ENCODE measurements at regions not wholly inside any gene's neighbourhood (a gene's known extent, or its start where the extent isn't known, plus 50 kb on each side); places are given as distances from the start of the nearest gene placed in this dataset.
"Not testable (repeated sequence)": the region's sequence is repeated elsewhere in the genome, so short reads cannot be mapped to it uniquely, and the experiment has no call there.

GRCh38 chr13:86253497-86253896 lies 454.3 kb upstream of the SLITRK6 start:
- DNase-seq (ENCODE audit: low spot score); in situ Hi-C loops (cut with MboI; ENCODE audit: low pct_unique_long_range_greater_than_20kb, low sequenced_read_pairs, unreplicated experiment): not testable (repeated sequence)

GRCh38 chr13:86255820-86256219 lies 456.6 kb upstream of the SLITRK6 start:
- DNase-seq (ENCODE audit: low spot score); in situ Hi-C loops (cut with MboI; ENCODE audit: low pct_unique_long_range_greater_than_20kb, low sequenced_read_pairs, unreplicated experiment): not testable (repeated sequence)

DNA sequence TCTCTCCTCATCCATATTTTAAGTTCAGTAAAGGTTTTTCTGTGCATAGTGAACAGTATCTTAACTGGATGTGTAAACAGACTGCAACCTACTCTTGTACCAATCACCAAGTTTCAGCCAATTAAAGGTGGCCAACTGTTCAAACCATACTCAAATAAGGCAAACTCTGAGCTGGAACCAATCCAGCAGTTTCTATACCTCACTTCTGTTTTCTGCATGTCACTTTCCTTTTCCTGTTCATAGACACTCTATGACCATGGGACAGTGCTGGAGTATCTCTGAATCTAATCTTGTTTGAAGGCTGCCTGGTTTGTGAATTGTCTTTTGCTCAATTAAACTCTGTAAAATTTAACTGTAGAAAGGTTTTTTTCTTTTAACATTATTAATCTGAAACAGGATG lies 470.3 kb upstream of the SLITRK6 start:
- DNase-seq (ENCODE audit: low spot score): no peak
- TF ChIP-seq, protein P1, sequence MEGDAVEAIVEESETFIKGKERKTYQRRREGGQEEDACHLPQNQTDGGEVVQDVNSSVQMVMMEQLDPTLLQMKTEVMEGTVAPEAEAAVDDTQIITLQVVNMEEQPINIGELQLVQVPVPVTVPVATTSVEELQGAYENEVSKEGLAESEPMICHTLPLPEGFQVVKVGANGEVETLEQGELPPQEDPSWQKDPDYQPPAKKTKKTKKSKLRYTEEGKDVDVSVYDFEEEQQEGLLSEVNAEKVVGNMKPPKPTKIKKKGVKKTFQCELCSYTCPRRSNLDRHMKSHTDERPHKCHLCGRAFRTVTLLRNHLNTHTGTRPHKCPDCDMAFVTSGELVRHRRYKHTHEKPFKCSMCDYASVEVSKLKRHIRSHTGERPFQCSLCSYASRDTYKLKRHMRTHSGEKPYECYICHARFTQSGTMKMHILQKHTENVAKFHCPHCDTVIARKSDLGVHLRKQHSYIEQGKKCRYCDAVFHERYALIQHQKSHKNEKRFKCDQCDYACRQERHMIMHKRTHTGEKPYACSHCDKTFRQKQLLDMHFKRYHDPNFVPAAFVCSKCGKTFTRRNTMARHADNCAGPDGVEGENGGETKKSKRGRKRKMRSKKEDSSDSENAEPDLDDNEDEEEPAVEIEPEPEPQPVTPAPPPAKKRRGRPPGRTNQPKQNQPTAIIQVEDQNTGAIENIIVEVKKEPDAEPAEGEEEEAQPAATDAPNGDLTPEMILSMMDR (IDR thresholded peaks at IDR 0.05; ENCODE audit: extremely low read depth, insufficient read depth, missing control alignments): no peak
- in situ Hi-C loops (cut with MboI; ENCODE audit: low pct_unique_long_range_greater_than_20kb, low sequenced_read_pairs, unreplicated experiment): no loop called here

DNA sequence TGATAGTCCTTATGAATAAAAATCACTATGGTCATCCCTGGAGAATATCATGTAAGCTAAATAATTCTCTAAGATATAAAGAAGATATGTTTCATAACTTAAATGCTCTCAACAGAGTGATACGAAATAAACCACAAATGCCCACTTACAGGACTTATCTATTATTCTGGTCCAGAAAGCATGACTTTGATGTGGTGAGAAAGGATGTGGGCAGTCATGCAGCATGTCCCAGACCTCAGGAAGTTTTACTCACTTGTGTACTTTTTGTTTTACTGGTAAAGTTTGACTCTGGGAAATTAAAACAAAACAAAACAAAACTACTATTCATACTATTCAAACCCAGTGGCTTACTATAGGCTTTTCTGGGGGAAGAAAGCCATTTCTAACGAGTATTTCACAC lies 483.2 kb upstream of the SLITRK6 start:
- TF ChIP-seq, protein P1 (IDR thresholded peaks at IDR 0.05; ENCODE audit: extremely low read depth, insufficient read depth, missing control alignments): no peak
- in situ Hi-C loops (cut with MboI; ENCODE audit: low pct_unique_long_range_greater_than_20kb, low sequenced_read_pairs, unreplicated experiment): no loop called here
- DNase-seq (ENCODE audit: low spot score): peak; percentile 2

DNA sequence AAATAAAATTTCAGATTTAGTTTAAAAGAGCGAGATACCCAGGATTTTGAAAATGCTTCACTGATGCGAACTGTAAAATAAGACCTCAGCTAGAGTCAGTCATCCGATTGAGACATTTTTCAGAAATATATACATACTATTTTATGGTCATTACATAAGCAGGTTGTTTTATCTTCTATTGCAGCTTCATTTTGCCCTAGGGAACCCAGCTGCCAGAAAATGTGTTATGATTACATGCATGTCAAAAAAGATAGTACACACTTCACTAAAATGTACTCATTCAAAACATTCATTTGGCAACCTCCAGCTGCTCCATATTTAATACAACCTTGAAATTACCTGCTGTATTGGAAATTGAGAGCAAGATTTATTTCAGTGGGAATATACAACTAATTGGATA lies 483.8 kb upstream of the SLITRK6 start:
- in situ Hi-C loops (cut with MboI; ENCODE audit: low pct_unique_long_range_greater_than_20kb, low sequenced_read_pairs, unreplicated experiment): no loop called here
- TF ChIP-seq, protein P1 (IDR thresholded peaks at IDR 0.05; ENCODE audit: extremely low read depth, insufficient read depth, missing control alignments): no peak
- no peak for DNase-seq (ENCODE audit: low spot score)

- TF ChIP-seq, protein P1 (IDR thresholded peaks at IDR 0.05; ENCODE audit: extremely low read depth, insufficient read depth, missing control alignments): no peak
- DNase-seq (ENCODE audit: low spot score): no peak
- in situ Hi-C loops (cut with MboI; ENCODE audit: low pct_unique_long_range_greater_than_20kb, low sequenced_read_pairs, unreplicated experiment): no loop called here
These were observed 499.5 kb upstream of the SLITRK6 start for GRCh38 chr13:86298725-86299124.

GRCh38 chr13:86299128-86299527 lies 499.9 kb upstream of the SLITRK6 start:
- in situ Hi-C loops (cut with MboI; ENCODE audit: low pct_unique_long_range_greater_than_20kb, low sequenced_read_pairs, unreplicated experiment): no loop called here
- TF ChIP-seq, protein P1 (IDR thresholded peaks at IDR 0.05; ENCODE audit: extremely low read depth, insufficient read depth, missing control alignments): no peak

DNA sequence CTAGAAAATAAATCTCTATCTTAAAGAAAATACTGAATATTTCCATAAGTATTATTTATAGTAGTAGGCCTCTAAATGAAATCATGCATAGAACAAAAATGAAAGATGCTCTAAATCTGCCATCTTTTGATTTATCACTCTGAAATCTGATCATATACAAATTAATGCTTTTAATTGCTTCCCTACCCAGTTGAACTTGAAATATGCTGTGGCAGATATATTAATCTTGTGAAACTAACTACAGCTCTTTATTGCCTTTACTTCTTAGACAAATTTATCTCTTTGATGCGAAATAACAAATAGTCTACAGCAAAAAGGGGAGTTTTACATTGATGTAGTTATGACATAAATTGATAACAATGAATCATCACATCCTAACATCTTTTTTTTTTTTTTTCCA lies 510.7 kb upstream of the SLITRK6 start:
- no peak for DNase-seq (ENCODE audit: low spot score)
- TF ChIP-seq, protein P1 (IDR thresholded peaks at IDR 0.05; ENCODE audit: extremely low read depth, insufficient read depth, missing control alignments): no peak
- in situ Hi-C loops (cut with MboI; ENCODE audit: low pct_unique_long_range_greater_than_20kb, low sequenced_read_pairs, unreplicated experiment): no loop called here

More at GRCh38 chr13:86299128-86299527, 499.9 kb upstream of the SLITRK6 start:
- no peak for DNase-seq (ENCODE audit: low spot score)

All from GM13977 (cell line).